ENCODE measurements at regions not wholly inside any gene's neighbourhood (a gene's known extent, or its start where the extent isn't known, plus 50 kb on each side); places are given as distances from the start of the nearest gene placed in this dataset.
"Not testable (repeated sequence)": the region's sequence is repeated elsewhere in the genome, so short reads cannot be mapped to it uniquely, and the experiment has no call there.

GRCh38 chr16:21530729-21531383, 68.5 kb upstream of the METTL9 start:
- not testable (repeated sequence) for TF ChIP-seq CTCF (IDR thresholded peaks at IDR 0.05); ZSCAN18 (CRISPR knock-in tag; IDR thresholded peaks at IDR 0.05); TEAD4 (CRISPR knock-in tag; IDR thresholded peaks at IDR 0.05); ATF3 (CRISPR knock-in tag; conservative IDR thresholded peaks at IDR 0.05); GABPB1 (CRISPR knock-in tag; IDR thresholded peaks at IDR 0.05); SP1 (CRISPR knock-in tag; conservative IDR thresholded peaks at IDR 0.05); FOXJ3 (CRISPR knock-in tag; IDR thresholded peaks at IDR 0.05; ENCODE audit: borderline replicate concordance); SMAD3 (CRISPR knock-in tag; IDR thresholded peaks at IDR 0.05; ENCODE audit: borderline replicate concordance); USF2 (CRISPR knock-in tag; IDR thresholded peaks at IDR 0.05); NFYB (CRISPR knock-in tag; conservative IDR thresholded peaks at IDR 0.05; ENCODE audit: low read depth); JAZF1 (CRISPR knock-in tag; IDR thresholded peaks at IDR 0.05); MLX (CRISPR knock-in tag; IDR thresholded peaks at IDR 0.05)

Data from WTC11 (cell line).